ENCODE measurements at regions not wholly inside any gene's neighbourhood (a gene's known extent, or its start where the extent isn't known, plus 50 kb on each side); places are given as distances from the start of the nearest gene placed in this dataset.
"Not testable (repeated sequence)": the region's sequence is repeated elsewhere in the genome, so short reads cannot be mapped to it uniquely, and the experiment has no call there.

DNA sequence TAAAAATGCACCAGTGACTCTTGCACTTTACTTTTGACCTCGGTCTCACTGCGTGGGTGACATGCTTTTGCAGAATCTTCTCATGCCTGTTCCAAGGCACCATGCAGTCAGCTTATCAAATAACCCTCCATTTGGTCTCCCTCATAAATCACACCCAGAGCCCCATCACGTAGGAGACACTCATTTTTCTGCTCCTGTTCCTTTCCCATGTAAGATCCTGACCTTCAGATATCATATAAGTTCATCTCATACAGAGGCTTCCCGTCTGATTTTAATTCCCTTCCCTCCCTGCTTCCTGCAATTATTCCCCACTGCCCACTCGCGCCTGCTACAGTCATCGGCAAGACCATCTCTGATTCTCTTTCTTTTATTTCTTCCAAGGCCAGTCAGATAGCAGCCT is 1226.3 kb upstream of the AUTS2 start:
- peak; percentile 73 for DNase-seq (ENCODE audit: low spot score)

DNA sequence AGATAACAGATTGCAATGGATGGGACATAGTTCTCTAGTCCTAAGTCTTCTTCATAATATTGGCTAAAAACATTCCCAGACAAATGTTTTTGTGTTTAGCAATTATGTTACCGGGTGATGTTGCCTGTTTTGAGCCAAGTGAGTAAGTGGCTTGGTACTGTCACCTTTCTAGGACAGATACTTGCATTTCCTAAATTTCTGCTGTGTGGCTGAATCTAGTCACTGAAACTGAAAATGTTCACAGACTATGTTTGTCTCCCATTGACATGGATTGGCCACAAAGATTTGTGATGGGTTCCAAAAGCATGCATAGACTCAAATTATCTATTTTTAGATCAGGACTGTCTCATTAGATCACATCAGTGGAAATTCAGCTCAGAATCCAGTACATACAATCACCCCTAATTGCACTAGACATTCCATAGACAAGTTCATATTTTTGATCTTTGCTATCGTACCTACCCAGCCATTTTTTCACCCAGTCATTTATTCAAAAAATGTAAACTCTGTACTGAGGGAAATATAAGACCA is 1222.1 kb upstream of the AUTS2 start:
- no peak for DNase-seq (ENCODE audit: low spot score)

DNA sequence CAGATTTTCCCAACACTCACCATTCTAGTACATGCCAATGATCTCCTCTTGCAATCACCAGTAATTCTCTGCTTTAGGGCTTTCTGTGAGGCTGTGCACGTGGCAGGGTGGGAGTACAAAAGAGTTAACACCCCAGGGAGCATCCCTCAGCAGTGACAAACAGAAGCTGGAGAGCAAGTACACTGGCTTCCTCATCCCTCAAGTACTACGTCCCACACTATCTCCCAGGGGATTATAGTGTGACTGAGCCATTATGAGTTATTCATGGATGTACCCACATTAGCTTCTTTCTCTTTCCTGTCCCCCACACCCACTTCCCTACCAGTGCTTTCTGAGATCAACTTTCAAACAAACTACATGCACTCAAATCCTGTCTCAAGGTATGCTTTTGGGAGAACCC is 1216.5 kb upstream of the AUTS2 start:
- DNase-seq (ENCODE audit: low spot score): no peak

DNA sequence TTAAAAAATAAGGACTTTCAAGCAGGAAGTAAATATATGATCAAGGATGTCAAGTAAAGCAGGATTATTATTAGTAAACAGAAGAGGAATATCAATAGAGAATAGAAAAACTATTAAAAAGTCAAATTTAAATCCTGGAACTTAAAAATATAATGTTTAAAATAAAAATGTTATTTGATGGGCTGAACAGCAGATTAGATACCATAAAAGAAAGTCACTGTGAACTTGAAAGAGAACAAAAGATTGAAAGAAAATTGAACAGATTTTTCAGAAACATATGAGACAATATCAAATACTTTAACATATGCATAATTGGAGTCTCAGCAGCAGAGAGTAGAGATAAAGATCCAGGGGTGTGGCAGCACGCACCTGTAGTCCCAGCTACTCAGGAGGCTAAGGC is 1213.7 kb upstream of the AUTS2 start:
- no peak for DNase-seq (ENCODE audit: low spot score)

DNA sequence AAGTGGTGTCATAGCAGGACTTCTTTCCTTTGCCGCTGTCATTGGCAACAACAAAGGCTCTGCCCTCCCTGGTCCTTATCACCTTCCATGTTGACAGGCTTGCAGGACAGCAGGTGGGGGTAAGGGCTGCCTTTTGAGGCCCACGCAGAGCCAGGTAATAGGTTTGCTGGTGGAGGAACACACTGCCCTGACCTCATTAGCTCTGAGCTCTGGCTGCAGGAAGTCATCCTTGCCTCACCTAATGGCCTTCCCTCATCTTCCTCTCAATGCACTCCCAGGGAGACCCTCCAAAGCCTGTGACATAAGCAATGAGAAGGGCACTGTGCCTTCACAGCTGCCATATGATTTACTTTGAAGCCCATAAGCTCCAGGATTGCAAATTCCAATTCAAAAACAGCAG is 1205.2 kb upstream of the AUTS2 start:
- no peak for DNase-seq (ENCODE audit: low spot score)

DNA sequence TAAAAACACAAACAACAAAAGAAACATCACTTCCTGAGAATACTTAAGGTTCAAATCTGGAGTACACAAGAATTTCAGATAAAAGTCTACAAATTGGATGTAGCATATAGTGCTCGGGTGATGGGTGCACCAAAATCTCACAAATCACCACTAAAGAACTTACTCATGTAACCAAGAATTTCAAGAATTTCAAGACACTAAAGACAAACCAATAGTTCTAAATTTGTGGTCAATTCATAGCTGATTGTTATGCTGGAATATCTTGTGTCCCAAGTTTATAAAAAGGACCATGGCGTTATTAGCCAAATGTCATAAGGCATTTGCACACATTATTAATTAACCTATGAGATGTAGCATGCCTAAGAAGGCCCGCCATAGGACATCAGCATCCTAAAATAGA is 1204.1 kb upstream of the AUTS2 start:
- DNase-seq (ENCODE audit: low spot score): no peak

DNA sequence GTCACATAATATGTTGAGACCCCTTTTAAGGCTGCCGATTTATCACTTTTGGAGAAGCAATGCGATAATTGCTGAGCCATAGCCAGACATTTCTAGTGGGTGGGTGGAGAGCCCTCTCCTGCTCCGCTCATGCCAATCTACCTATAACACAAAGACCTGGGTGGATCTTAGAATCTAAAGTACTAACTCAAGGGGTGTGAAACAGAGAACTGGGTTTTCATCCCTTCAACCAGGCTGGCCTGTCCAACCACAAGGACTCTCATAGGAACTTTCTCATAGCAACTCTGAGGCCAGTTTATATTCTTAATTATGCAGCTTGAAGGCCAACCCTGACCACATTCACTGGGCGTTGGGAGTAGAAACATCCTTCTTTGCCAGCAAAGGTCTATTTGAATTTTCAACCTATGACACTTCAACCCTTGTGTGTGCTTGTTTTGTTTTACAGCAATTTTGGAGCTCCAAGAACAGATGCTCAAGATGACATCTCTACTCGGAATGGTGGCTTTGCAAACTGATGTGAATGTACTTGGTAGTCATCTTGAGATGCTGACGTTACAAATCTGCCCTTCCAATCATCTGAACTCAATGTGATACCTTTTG is 1198.2 kb upstream of the AUTS2 start:
- no peak for DNase-seq (ENCODE audit: low spot score)

DNA sequence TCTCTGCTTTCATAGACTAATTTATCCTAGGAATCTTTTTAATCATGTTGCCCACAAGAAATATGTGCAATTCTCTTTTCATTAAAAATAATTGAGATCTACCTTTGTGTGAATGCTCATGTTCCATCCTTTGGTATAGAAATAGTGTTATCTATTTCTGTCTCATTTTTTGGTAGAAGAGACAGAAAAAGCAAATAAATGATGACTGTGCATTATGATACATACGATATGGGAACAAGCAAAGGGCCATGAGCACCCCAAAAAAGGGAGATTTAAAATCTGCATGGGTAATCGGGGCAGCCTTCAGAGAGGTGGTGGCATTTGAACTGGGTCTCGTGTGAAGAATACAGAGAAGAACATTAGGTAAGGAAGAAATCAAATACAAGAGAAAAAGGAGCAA is 1197.5 kb upstream of the AUTS2 start:
- DNase-seq (ENCODE audit: low spot score): no peak

DNA sequence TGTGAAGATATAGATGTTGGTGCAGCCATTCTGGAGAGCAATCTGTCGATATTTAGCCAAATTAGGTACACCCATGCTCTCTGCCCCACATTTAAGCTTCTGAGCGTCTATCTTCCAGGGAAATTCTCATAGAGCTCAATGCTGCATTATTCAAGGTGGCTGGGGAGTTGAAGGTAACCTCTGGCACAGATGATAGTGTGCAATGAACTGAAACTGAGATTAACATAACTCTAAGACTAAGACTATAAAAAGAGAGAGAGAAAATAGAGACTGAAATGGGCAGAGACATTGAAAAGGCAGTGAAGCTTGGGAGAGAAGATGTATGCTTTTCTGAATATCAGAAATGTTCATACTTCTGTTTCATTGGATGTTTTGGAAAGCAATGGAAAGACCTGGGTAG is 1197.0 kb upstream of the AUTS2 start:
- no peak for DNase-seq (ENCODE audit: low spot score)

DNA sequence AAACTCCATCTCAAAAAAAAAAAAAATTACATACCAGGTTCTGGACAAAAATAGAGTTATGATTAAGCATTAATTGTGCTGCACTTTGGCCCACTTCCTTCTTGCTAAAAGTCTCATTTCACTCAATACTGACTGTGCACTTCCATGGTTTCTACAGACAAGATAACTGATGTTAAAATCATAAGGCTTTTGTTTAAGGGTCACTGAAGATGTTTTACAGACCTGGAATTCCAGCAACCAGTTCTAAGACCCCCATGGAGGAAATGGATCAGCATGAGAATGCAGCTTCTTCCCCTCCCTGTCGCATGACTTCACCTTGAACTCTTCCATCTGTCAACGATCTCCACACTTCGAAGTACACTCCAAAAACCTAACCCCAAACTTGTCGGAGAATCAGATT is 1191.8 kb upstream of the AUTS2 start:
- no peak for DNase-seq (ENCODE audit: low spot score)

DNA sequence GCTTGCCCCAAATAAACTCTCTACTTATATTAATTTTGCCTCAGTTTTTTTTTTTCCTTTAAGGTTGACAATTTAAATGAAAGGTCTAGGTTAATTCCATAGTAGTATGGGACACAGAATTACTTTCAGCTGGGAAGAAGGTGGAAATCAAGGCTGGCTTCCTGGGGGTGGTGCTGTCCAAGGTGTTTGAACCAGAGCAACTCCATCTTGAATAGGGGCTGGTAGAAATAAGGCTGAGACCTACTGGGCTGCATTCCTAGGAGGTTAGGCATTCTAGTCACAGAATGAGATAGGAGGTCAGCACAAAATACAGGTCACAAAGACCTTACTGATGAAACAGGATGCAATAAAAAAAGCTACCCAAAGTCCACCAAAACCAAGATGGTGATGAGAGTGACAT is 1190.8 kb upstream of the AUTS2 start:
- DNase-seq (ENCODE audit: low spot score): no peak

DNA sequence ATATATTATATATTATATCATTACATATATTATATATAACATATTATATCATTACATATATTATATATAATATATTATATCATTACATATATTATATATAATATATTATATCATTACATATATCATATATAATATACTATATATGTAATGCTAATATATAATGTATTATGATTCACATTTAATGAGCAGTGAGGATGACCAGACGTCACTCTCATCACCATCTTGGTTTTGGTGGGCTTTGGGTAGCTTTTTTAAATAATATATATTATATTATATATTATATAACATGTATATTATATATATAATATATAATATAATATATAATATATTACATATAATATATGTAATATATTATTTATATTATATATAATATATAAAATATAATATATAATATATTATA is 1189.4 kb upstream of the AUTS2 start:
- DNase-seq (ENCODE audit: low spot score): no peak

DNA sequence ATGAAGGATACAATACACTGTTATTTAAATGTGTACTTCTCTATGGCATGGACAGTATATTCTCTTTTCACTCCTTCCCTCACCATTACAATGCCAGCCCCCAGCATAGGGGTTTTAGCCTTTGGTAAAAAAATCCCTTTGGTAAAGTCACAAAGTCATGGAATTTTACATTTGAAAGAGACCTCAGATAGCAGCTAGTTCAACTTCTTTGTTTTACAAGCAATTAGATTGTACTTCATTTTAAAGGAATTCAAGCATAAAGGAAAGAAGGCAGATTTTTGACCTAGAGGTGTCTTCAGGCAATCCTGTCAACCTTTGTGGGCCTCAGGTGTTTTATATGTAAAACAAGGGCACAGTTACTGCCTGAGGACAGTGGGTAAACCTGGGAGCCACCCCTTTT is 1188.4 kb upstream of the AUTS2 start:
- no peak for DNase-seq (ENCODE audit: low spot score)

DNA sequence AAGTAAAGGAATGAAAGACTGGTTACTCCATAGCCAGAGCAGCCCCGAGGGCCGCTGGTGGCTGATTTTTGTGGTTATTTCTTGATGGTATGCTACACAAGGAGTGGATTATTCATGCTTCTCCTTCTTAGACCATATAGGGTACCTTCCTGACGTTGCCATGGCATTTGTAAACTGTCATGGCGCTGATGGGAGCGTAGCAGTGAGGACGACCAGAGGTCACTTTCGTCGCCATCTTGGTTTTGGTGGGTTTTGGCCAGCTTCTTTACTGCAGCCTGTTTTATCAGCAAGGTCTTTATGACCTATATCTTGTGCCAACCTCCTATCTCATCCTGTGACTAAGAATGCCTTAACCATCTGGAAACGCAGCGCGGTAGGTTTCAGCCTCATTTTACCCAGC is 1187.6 kb upstream of the AUTS2 start:
- DNase-seq (ENCODE audit: low spot score): not testable (repeated sequence)

DNA sequence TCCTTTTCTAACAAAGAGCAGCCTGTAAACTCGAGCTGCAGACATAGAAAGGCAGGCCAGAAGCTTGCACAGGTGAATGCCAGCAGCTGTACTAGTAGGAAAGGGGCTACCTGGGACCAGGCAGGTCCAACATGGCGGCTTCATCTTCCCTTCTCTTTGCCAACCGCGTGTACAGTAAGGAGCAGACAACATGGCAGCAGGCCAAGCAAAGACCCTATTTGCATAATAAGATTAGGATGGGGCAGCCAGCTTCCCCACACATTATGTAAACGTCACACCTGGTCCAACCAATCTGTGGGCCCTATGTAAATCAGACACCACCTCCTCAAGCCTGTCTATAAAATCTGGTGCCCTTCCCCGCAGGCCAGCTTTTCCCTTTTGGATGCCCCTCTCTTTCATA is 1186.5 kb upstream of the AUTS2 start:
- peak; percentile 92 for DNase-seq (ENCODE audit: low spot score)

DNA sequence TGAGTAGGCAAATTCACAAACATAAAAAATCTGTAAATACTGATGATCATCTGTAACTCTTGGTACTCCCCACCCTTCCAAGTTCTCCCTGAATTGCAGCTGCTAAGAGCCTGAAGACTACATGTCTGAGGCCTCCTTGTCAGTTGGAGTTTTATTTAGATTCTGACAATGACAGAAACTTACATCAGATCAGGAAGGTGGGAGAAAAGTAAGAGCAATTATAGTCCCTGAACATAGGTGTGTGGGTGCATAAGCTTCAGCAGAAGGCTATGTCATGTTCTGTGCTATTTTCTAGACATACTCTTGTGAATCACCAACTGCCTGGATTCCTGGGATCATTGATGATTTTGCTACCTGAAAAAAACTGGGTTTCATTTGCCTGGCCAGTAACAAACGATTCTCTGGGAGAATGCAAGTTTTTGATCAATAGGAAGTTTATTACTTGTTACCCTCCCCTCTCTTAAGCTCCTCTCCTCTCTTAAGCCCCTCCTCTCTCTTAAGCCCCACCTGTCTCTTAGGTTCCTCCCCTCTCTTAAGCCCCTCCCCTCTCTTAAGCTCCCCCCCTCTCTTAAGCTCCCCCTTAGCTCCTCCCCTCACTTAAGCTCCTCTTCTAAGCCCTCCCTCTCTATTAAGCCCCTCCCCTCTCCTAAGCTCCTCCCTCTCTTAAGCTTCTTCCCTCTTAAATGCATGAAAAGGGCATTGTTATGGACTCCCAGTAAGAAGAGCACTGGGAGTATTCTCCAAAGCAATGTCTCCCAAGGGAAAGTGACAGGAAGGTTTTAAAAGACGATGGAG is 1183.4 kb upstream of the AUTS2 start:
- no peak for DNase-seq (ENCODE audit: low spot score)

DNA sequence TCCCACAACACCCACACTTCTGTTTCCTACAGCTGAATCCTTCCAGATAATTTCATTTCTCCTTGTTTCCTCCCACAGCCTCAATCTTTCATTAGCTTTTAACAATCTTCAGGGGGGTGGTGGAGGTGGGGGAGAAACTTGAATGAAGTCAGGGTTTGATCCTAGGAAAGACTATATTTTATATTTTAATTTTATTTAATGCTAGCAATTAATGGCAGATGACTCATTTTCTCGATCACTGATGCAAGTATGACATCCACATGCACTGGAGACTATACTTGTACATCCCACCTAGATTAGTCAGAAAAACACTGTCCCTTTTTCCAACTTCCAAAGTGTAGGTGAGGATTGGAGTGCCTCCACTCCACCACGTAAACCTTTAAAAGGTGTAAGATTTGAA is 1181.3 kb upstream of the AUTS2 start:
- no peak for DNase-seq (ENCODE audit: low spot score)

DNA sequence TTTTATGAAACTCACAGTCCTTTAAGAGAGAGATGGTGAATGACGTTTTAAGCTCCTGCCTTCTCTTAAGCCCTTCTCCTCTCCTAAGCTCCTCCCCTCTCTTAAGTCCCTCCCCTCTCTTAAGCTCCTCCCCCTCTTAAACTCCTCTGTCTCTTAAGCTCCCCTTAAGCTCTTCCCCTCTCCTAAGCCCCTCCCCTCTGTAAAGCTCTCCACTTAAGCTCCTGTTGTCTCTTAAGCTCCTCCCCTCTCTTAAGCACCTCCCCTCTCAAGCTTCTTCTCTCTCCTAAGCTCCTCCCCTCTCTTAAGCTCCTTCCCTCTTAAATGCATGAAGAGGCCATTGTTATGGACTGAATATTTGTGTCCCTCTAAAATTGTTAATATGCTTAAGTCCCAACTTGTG is 1180.6 kb upstream of the AUTS2 start:
- no peak for DNase-seq (ENCODE audit: low spot score)

DNA sequence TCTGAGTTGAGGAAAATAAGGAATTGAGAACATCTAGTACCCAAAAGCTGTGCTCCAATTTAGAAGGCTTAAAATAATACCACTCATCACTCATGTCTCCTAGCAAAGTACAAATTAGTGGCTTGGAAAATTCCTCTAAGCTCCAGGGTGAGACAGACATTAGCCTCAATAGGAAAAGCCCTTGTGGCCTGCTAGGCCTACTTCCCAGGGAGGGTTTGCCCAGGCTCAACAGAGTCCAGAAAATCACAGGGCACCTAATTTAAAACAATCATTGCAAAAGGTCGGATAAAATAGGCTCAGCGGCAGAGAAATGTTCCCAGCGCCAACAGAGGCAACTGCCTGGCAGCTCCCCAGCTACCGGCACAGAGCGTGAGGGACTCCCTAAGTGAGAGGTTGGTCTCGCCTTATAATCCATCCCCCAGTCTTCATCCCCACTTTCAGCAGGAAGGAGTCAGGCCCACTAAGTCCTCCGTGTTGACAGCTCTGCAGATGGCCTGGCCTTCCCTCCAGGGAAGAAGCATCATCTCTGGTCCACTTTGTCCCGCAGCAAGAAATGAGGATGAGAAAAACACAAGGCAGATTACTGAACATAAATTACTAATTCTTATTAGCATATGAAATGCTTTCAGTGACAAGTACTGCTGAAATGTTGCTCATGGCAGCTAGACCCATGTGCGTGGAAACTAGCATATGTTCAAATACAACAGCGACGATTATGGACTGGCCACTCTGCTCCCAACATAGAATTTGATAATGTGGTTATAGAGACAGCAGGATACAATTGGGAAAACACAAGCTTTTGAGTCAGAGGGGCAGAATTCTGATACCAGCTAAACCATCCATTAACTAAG is 1177.7 kb upstream of the AUTS2 start:
- no peak for DNase-seq (ENCODE audit: low spot score)

DNA sequence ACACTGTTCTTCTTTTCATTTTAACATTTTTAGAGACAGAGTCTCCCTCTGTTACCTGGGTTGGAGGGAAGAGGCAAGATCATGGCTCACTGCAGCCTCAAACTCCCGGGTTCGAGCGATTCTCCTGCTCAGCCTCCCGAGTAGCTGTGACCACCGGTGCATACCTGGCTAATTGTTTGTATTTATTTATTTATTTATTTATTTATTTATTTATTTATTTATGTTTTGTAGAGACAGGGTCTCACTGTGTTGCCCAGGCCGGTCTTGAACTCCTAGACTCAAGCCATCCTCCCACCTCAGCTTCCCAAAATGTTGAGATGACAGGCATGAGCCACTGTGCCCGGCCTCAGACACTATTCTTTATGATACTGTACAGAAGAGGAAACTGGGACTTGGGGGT is 1176.6 kb upstream of the AUTS2 start:
- DNase-seq (ENCODE audit: low spot score): no peak

DNA sequence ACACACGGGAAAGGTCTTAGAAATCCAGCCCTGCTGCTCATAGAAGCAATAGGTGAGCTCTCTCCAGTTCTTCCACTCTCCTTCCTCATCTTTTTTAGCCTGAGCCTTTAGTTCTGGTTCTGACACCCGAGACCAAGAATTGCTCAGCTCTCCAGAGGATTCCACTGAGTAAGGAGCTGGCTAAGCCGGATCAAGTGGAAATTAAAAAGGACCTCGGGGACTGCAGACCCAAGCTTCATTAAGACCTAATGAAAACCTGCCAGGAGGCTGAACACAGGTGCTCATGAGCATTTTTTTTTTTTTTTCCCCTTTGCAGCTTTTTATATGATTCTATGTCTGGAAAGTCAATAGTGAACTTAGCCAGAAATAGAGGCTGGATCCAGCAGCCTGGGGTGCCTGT is 1176.0 kb upstream of the AUTS2 start:
- no peak for DNase-seq (ENCODE audit: low spot score)

DNA sequence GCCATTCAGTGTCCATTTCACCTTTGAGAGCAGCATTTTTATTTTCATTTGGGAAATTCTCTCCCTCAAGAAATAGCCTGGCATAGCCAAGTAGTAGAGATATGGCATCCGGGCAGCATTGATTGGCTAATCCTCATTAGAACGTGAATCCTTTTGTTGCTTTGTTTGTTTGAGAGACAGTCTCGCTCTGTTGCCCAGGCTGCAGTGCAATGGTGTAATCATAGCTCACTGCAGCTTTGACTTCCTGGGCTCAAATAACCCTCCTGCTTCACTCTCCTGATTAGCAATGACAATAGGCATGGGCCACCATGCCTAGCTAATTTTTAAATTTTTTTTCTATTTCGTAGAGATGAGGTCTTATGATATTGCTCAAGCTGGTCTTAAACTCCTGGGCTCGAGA is 1174.9 kb upstream of the AUTS2 start:
- DNase-seq (ENCODE audit: low spot score): no peak
